ENCODE measurements at regions not wholly inside any gene's neighbourhood (a gene's known extent, or its start where the extent isn't known, plus 50 kb on each side); places are given as distances from the start of the nearest gene placed in this dataset.

- TF ChIP-seq CTCF (conservative IDR thresholded peaks at IDR 0.05) (no peak), ZFX (IDR thresholded peaks at IDR 0.05) (no peak)
- no peak overlapping the region for H3K27ac ChIP-seq
Observed at GRCh38 chr12:123089140-123089539, 61.8 kb downstream of the PITPNM2 start.

GRCh38 chr12:123085730-123086487 is 65.0 kb downstream of the PITPNM2 start:
- TF ChIP-seq CTCF (conservative IDR thresholded peaks at IDR 0.05) (no peak), ZFX (IDR thresholded peaks at IDR 0.05) (no peak)
- no peak overlapping the region for H3K27ac ChIP-seq

- no peak overlapping the region for H3K27ac ChIP-seq
Observed at GRCh38 chr12:123085066-123085465, 65.8 kb downstream of the PITPNM2 start.

GRCh38 chr12:123083661-123084571 is 67.0 kb downstream of the PITPNM2 start:
- no peak overlapping the region for H3K27ac ChIP-seq
- no peak for TF ChIP-seq CTCF (conservative IDR thresholded peaks at IDR 0.05)
- no peak for TF ChIP-seq ZFX (IDR thresholded peaks at IDR 0.05)

More at GRCh38 chr12:123085066-123085465, 65.8 kb downstream of the PITPNM2 start:
- TF ChIP-seq CTCF (conservative IDR thresholded peaks at IDR 0.05) (no peak), ZFX (IDR thresholded peaks at IDR 0.05) (no peak)

GRCh38 chr12:123080634-123081033 is 70.3 kb downstream of the PITPNM2 start:
- no peak overlapping the region for H3K27ac ChIP-seq
- TF ChIP-seq ZFX (IDR thresholded peaks at IDR 0.05) = no peak
- no peak for TF ChIP-seq CTCF (conservative IDR thresholded peaks at IDR 0.05)

GRCh38 chr12:123078531-123079155 is 72.2 kb downstream of the PITPNM2 start:
- no peak overlapping the region for H3K27ac ChIP-seq
- no peak for TF ChIP-seq ZFX (IDR thresholded peaks at IDR 0.05)
- TF ChIP-seq CTCF (conservative IDR thresholded peaks at IDR 0.05) = no peak

All from C4-2B (cell line).